Nephron (organoid): ENCODE measurements at regions not wholly inside any gene's neighbourhood (a gene's known extent, or its start where the extent isn't known, plus 50 kb on each side); places are given as distances from the start of the nearest gene placed in this dataset.

Source experiments
- H3K27ac Mint-ChIP-seq, 3 experiments: 2 replicates each; pipeline ENCODE4 v1.8.0; 2020; ENCODE audit warnings: mixed read lengths in 3 of 3, mild to moderate bottlenecking in 2 of 3, moderate library complexity in 1 of 3
- H3K27me3 Mint-ChIP-seq: 2 replicates; pipeline ENCODE4 v1.8.0; 2021; ENCODE audit warnings: low read depth, mild to moderate bottlenecking, moderate library complexity, mixed read lengths
- H3K36me3 Mint-ChIP-seq: 2 replicates; pipeline ENCODE4 v1.8.0; 2020; ENCODE audit warnings: low read depth, mixed read lengths
- H3K4me1 Mint-ChIP-seq: 2 replicates; pipeline ENCODE4 v1.8.0; 2020; ENCODE audit warnings: mixed read lengths
- H3K4me3 Mint-ChIP-seq, 3 experiments: 2 replicates each; pipeline ENCODE4 v1.8.0; 2020; ENCODE audit warnings: mild to moderate bottlenecking in 3 of 3, mixed read lengths in 3 of 3, moderate library complexity in 2 of 3
- H3K9me3 Mint-ChIP-seq: 2 replicates; pipeline ENCODE4 v1.8.0; 2020; ENCODE audit warnings: mixed read lengths
- CTCF ChIP-seq, 3 experiments: fragments of 200-600 bp; sonication (generic); IDR thresholded peaks; one replicate each; pipeline ENCODE4 v1.5.0; 2021; ENCODE audit warnings: antibody characterized with exemption in 3 of 3; ENCODE audit not compliant: unreplicated experiment in 3 of 3

GRCh38 chr3:130601442-130601971, 84.5 kb downstream of the COL6A6 start:
- Mint-ChIP-seq H3K4me3 (no peak overlapping the region), H3K9me3 (peaks cover 10% of the 10 kb centered on the region), H3K4me1 (peaks cover 13% of the 10 kb centered on the region), H3K27me3 (no peaks in the 10 kb centered on the region), H3K36me3 (no peaks in the 10 kb centered on the region), H3K27ac (peak overlapping the region; percentile 9 to 61 (median 59))
- no peak for TF ChIP-seq CTCF (IDR thresholded peaks at IDR 0.05; ENCODE audit: unreplicated experiment in 3 of 3)

- H3K27me3 Mint-ChIP-seq = no peaks in the 10 kb centered on the region
- no peaks in the 10 kb centered on the region for H3K36me3 Mint-ChIP-seq
- no peak overlapping the region for H3K4me3 Mint-ChIP-seq
- peaks cover 22% of the 10 kb centered on the region for H3K4me1 Mint-ChIP-seq
- no peak for TF ChIP-seq CTCF (IDR thresholded peaks at IDR 0.05; ENCODE audit: unreplicated experiment in 3 of 3)
- H3K27ac Mint-ChIP-seq = no peak overlapping the region
- peaks cover 20% of the 10 kb centered on the region for H3K9me3 Mint-ChIP-seq
Observed at GRCh38 chr3:130604806-130605205, 87.8 kb downstream of the COL6A6 start.

- Mint-ChIP-seq H3K4me1 (peaks cover 22% of the 10 kb centered on the region), H3K36me3 (no peaks in the 10 kb centered on the region), H3K27ac (no peak overlapping the region), H3K27me3 (no peaks in the 10 kb centered on the region), H3K9me3 (peaks cover 20% of the 10 kb centered on the region), H3K4me3 (no peak overlapping the region)
- no peak for TF ChIP-seq CTCF (IDR thresholded peaks at IDR 0.05; ENCODE audit: unreplicated experiment in 3 of 3)
Observed at GRCh38 chr3:130606336-130606735, 89.4 kb downstream of the COL6A6 start.

- no peak for TF ChIP-seq CTCF (IDR thresholded peaks at IDR 0.05; ENCODE audit: unreplicated experiment in 3 of 3)
- Mint-ChIP-seq H3K4me1 (peaks cover 14% of the 10 kb centered on the region), H3K36me3 (no peaks in the 10 kb centered on the region), H3K9me3 (peaks cover 25% of the 10 kb centered on the region), H3K27ac (no peak overlapping the region), H3K4me3 (no peak overlapping the region), H3K27me3 (no peaks in the 10 kb centered on the region)
Observed at GRCh38 chr3:130607553-130608154, 90.7 kb downstream of the COL6A6 start.

GRCh38 chr3:130609166-130609979, 92.4 kb downstream of the COL6A6 start:
- H3K27ac Mint-ChIP-seq = peak overlapping the region in 2 of 3 experiments; percentile 86 to 88
- H3K9me3 Mint-ChIP-seq = peaks cover 36% of the 10 kb centered on the region
- no peak for TF ChIP-seq CTCF (IDR thresholded peaks at IDR 0.05; ENCODE audit: unreplicated experiment in 3 of 3)
- H3K4me1 Mint-ChIP-seq = peaks cover 14% of the 10 kb centered on the region
- H3K27me3 Mint-ChIP-seq = no peaks in the 10 kb centered on the region
- no peaks in the 10 kb centered on the region for H3K36me3 Mint-ChIP-seq
- peak overlapping the region in 1 of 3 experiments; percentile 17 for H3K4me3 Mint-ChIP-seq
